ENCODE measurements at regions not wholly inside any gene's neighbourhood (a gene's known extent, or its start where the extent isn't known, plus 50 kb on each side); places are given as distances from the start of the nearest gene placed in this dataset.
A peak's percentile ranks its signal among the peaks of the same experiment; 100 is the strongest.

DNA sequence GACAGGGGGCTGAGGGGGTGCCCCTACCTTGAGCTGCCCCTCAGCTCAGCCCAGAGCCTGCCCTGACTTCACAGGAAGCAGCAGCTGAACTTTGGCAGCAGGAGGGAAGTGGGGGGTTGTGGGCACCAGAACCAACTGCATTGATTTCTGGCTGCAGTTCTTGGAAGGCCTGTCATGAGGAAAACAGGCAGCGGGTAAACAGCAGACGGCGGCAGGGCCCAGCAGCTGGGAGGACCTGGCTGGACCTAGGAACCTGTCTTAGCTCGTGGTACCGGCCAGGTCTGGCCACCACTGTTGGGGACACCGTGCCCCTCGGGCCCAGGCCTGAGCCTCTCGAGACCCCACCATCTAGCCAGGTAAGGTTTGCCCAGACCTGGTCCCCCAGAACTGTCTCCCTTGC lies 154.2 kb upstream of the MYL2 start:
- DNase-seq = no peak

DNA sequence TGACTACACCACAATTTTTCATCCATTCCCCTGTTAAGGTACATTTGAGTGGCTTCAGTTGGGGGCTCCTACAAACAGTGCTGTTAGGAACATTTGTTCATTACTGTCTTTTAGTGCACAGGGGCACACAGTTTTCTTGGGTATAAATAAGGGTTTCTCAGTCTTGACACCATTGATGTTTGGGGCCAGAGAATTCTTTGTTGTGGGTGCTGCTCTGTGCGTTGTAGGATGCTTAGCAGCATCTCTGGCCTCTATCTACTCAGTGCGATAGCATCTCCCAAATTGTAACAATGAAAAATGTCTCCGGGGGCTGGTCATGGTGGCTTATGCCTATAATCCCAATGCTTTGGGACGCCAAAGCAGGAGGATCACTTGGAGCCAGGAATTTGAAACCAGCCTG lies 153.0 kb upstream of the MYL2 start:
- DNase-seq = no peak

DNA sequence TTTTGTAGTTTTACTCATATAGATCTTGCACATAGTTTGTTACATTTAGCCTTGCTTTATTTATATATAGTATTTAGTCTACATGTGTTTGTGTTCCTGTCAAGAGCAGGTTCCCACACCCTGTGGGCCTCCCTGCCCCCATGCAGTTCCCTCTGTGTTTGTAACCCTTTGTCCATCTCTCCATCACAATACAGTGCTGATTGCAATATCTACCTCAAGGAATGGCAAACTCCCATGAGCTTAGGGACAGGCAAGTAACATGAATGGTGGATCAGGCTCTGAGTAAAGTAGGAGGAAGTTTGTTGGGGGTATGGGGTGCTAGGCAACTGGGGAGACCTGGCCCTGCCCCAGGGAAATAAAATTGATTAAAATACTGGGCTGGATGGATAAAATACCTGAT lies 151.9 kb upstream of the MYL2 start:
- DNase-seq = no peak

DNA sequence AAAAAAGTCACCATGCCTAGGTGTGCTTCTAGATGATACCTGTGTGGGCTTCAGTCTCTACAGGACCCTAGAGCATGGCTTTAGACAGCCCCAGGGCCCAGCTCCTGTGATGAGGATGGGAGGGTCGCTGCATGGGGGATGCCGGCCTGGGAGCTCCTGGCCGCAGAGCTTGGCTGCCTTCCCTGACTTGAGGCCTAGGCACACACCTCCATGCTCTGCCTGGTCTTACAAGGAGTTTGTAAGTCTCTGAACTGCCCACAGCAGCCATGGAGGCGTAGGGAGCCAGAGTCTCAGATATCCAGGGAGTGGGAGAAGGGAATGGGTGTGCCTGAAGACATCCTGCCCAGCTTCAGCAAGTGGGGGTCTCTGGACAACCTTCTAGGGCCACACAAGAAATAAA lies 149.5 kb upstream of the MYL2 start:
- DNase-seq = no peak

DNA sequence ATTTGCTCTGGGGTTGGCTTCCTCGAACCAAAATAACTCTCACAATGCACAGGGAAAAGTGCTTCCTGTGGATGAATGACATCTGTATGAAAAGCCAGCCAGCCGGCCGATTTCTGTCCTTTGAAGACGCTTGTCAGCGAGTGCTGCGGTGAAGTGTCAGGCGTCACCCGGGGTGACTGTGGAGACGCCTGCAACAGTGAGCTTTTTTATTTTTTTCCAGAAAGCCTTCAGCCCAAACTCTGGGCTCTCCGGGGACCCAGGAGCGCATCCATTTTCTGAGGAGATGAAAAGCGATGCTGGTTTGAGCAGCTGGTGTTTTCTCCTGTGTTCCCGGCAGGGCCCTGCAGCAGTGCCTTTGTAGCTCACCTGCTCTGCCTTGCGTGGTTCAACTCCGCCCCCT lies 147.9 kb upstream of the MYL2 start:
- no peak for DNase-seq

DNA sequence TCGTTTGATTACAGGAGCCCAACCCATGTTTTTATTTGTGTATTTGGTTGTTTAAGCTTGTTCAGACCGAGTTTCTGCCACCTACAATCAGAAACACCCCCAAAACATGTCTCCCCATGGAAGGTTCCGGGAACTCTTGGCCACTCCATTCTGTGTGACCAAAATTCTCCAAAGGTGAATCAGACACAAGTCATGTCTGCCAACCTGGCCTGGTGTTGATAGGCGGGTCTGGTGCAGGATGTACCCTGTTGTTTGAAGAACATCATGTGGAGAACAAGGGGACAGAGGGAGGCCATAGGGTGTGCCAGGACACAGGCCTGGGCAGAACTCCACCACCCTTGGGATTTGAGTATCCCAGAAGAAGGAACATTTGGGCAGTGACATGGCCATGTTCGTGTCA lies 147.1 kb upstream of the MYL2 start:
- no peak for DNase-seq

DNA sequence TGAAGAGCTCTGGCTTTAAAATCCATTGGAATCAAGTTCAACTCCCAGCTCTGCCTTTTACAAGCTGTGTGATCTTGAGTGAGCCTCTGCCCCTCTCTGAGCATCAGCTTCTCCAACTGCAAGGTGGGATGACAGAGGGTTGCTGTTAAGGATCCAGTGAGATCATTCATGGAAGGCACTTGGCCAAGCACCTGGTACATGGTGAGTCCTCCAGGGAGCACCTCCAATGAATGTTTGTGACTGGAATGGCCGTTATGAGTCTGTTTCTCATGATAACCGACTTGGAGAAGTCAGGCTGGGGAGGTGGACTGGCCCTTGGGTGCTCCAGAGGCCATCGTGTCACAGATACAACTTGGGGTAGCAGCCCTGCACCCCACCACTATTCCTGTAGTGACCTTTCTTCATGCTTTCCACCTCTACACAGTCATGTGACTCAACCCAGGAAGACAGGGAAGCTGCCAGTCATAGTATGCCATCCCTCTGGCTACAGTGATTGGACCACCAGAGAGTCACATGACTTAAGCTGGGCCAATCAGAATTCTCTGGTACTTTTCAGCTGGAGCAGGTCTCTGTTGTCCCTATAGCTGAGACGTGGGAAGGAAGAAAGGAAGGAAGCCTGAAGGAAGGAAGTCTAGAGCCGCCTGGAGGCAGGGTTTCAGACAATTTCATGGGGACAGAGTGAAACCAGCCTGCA lies 146.5 kb upstream of the MYL2 start:
- peak; percentile 6 for DNase-seq

DNA sequence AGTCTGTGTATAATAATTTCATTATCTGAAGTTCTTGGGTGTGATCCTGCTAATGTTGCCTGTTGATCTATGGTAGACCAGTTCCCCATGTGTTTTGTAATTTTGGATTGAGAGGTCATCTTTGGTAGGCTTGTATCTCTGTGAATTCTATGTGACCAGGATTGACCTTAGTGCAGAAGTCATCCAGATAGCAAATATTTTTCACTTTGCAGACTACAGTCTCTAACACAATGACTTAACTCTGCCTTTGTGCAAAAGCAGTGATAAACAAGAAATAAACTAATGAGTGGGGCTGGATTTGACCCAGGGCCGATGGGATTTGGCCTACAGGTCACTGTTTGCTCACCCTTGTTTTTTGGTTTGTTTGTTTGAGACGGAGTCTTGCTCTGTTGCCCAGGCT lies 144.6 kb upstream of the MYL2 start:
- DNase-seq = no peak

DNA sequence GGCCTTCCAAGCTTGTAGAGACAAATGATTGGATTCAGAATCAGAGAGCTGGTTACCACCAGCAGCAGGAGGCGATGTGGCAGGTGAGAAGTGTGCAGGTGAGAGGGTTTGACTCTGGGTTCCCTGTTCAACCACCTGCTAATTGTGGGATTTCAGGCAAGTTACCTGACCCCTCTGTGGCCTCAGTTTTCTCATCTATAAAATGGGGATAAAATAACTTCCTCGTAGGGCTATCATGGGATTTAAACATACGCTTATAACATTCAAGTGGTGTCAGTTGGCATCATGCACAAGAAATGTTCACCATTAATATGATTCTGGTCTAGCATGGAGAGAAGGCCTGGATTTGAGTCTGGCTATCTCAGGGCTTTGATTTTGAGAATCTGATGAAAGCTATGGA lies 143.8 kb upstream of the MYL2 start:
- DNase-seq = no peak

DNA sequence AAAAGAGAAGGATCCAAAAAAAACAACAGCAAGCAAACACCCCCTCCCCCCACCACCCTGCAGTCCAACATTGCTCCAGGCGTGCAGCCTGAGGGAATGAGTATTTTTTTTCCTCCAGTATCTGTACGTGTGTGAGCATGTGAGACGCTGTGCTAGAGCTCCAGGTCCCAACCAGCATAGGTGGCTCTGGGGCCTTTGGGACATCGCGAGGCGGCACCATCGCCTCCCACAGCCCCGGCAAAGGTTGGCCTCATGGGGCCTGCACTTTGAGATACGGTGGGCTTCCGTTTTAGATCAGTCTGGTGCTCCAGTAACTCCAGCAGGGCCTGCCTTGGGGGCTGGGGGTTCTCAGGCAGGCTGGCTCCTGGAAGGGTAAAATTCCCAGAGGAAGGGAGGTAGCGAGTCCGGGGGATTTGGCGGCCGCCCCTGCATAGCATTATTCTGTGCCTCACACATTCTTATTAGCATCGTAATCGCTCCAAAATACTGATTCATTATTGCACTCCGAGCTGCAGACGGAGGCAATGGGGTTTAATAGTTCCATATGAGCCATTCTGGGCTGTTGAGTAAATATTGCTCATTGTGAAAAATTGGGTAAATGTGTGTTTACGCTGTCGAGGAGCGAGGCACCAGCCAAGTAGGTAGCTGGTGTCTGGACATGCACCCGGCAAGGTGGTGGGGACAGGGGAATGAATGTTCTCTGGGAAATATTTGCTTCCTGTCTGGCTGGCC lies 143.1 kb upstream of the MYL2 start:
- no peak for DNase-seq

DNA sequence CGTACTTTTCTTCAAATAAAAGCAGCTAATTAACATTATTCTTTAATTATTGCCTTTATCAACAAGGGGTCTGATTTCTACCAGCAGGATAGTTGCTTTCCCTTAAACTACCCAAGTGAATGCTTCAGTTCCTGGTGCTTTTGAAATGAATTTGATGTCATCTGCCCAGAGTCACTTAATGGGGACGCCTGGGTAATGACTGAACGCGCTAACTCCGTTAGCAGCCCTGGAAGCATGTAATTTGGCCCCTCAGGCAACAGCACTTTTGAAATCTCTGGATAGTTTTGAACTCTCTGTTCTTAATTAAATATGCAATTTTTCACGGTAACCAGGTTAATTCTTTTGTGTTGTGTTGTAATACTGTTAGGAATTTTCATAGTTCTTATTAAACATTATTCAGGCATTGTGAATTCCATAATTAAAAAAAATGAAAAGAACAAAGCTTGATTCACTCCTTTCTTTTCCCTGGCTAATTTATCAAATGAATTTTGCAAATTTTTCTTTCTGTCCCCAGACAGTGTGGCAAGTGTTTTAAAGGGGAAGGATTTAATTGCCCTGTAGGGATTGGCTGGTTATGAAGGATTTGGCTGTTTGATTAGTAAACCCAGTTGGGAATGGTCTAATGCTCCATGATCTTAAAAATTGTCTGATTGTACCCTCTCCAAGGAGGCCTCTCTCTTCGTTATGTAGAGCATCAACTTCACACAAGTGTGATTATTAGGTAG lies 137.5 kb upstream of the MYL2 start:
- no peak for DNase-seq

DNA sequence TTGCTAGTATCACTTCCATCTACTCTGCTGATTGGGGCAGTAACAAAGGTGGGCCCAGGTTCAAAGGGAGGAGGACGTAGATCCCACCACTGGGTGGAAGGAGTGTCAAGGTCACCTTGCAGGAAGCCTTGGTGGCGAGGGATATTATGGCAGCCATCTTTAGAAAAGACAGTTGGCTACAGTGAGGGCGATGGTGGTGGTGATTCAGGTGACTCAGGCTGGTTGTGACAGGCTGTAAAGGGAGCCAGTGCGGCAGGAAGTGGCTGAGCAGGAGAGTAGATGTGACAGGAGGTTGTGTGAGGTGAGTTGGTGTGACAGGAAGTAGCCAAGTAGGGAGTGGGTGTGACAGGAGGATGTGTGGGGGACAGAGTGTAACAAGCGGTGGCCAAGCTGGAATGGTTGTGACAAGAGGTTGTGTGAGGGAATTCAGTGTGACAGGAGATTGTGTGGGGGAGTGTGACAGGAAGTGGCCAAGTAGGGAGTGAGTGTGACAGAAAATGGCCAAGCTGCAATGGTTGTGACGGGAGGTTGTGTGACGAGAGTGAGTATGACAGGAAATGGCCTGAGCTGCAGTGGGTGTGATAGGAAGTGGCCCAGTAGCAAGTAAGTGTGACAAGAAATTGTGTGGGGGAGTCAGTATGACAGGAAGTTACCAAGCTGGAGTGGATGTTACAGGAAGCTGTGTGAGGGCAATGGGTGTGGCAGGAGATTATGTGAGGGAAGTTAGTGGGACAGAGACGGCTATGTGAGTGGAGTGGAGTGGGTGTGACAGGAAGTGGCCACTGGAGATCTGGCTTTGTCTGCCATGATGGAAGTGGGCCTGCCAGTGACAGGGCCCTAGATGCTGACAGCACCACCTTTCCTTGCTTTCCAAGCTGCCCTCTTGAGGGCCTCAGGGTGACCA lies 136.5 kb upstream of the MYL2 start:
- peak; percentile 80 for DNase-seq

DNA sequence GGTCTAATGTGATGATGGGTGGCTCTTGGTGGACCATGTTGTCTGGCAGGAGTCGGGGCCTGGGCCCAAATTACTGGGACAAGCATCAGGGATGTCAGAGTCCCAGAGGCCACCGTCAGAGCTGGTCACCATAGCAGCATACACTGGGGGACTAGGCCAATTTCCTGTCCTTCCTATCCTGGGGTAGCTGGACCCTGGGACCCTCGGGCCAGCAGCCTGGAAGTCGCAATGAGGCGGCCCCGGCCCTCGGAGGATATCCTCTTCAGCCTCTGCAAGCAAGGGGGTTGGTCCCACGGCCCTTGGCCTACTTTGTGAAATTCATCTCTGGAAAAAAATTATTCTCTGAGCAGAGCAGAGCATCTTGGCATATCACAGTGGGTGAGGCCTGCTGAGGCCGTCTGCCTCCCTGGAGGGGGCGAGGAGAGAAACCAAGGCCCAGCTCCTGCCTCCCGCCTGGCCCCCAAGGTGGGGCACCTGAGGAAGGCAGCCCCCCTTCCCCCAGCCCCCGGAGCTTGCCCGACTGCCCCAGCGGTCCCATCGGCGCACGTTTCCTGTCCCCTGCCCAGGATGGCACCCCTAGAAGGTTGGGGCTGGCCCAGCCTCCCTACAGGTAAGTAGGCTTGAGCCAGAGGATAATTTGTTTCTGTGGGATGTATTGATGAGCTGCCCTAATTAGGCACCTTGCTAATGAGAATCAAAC lies 135.0 kb upstream of the MYL2 start:
- DNase-seq = no peak

DNA sequence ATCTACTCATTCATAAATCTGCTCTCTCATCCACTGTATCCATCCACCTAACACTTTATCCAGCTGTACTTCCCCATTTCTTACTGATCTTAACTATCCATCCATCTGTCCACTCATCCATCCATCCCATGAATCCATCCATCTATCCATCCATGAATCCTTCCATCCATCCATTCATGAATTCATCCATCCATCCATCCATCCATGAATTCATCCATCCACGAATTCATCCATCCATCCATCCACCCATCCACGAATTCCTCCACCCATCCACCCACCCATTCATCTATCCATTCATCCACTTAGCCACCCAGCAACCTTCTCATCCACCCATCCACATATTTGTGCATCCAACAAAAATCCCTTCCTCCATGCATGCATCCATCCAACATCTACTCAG lies 128.6 kb upstream of the MYL2 start:
- no peak for DNase-seq

DNA sequence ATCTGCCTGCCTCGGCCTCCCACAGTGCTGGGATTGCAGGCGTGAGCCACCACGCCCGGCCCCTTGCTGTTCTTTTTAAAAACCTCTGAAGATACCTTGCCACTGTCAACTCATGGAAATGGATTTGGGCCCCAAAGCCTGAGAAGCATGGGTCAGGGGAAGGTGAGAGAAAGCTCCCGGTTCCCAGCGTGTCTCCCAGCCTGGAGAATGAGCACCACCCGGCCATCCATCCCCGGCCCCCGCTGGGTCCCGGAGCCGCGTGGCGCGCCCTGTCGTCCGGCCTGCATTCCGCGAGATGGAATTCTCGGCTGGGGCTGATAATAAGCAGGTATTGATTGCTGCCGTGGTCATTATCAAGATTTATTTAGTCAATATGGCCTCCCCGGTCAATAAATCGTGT lies 126.5 kb upstream of the MYL2 start:
- DNase-seq = no peak

DNA sequence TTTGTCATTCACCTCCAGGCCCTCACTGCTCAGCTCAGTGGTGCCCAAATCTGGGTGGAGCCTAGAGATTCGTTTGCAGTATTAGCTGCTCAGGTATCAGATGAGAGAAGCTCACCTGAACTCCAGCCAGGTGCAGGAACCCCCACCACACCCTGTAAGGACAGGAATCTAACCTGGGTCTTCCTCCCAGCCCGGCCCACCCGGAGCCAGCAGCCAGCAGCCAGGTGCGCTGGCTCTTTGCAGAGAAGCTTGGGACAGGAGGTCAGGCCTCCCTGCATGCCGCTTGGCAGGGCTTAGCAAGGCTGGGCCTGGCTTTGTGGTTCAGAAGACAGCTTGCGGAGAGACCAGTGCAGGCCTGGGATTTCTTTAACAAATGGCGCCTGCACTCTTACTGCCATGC lies 125.6 kb upstream of the MYL2 start:
- DNase-seq = no peak

DNA sequence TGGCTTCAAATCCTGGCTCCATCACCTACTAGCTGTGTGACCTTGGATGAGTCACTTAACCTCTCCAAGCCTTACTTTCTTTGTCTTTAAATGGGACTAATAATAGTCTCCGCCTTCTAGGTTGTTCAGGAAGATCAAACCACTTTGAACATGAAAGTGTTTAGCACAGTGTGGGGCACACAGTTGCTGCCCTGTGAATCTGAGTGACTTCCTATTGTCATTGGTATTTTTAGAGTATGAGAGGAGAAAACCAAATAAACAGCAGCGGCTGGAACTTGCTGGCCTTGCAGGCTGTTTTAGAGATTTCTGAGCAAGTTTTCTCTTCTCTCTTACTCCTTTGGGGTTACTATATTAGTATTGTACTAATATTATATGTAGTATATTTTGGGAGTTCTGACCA lies 120.7 kb upstream of the MYL2 start:
- no peak for DNase-seq

DNA sequence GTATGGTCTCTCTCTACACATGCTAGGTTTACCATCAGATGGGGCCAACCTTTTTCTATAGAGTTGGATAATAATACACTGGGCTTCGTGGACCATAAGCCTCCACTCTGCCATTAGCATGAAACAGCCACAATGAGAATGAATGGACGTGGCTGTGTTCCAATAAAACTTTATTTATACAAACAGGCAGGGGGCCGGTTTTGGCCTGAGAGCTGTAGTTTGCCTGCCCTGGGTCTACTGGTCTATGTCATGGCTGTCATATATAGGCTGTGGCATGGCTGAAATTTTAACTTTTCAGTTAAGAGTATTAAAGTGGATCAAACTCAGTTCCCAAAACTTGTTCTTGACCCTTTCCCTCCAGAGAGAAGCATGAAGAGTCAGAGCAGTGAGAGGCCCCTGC lies 120.3 kb upstream of the MYL2 start:
- no peak for DNase-seq

DNA sequence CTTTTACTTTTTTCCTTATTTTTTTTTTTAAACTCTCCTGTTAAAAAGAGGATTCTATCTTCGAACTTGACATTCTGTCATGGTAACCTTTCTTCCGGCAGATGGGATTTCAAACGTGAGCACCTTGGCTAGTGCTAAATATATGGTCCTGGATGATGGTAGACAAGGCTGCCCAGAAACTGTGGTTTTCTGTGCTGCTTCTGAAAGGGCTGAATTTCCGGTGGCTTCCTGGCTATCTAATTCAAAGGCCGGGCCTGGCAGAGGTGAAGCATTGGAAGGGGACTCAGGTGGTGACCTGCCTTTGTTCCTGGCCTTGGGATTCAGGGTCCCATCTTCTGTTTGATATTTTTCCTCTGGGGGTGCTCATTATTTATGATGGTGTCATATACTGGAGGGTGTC lies 118.6 kb upstream of the MYL2 start:
- no peak for DNase-seq

DNA sequence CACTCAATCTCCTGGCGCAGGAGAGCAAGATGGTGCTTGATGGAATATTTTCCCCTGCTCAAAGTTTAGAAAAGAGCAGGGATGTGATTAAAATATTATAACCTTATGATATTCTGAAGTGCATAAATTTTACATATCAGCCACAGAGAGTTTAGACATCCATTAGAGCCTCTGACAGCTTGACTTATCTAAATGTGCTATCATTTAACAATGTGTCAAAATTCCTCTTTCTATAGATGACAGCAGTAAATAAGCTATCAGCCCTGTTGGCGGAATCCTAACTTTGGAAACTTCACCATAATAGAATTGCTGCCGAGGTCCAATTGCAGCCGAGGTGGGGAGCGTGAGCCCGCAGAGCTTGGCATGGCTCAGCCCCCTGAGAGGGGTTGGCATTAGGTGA lies 117.7 kb upstream of the MYL2 start:
- DNase-seq = no peak

DNA sequence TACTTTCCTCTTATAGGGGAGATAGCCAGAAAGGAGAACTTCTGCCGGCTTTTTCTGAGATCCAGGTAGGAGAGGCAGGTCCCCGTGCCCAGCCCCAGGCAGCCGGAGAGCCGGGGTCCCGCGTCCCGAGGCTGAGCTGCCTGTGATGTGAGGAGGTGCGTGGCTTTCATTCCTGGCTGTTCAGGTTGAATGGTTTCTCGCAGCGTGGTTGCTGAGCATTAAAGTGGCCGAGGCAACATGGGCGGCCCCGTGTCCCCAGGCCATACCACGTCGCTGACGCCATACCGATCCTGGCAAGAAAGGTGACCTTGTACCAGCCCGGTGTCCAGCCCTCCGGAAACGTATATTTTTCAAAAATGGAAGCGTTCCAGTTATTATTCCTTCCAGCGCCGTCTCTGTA lies 116.7 kb upstream of the MYL2 start:
- no peak for DNase-seq

DNA sequence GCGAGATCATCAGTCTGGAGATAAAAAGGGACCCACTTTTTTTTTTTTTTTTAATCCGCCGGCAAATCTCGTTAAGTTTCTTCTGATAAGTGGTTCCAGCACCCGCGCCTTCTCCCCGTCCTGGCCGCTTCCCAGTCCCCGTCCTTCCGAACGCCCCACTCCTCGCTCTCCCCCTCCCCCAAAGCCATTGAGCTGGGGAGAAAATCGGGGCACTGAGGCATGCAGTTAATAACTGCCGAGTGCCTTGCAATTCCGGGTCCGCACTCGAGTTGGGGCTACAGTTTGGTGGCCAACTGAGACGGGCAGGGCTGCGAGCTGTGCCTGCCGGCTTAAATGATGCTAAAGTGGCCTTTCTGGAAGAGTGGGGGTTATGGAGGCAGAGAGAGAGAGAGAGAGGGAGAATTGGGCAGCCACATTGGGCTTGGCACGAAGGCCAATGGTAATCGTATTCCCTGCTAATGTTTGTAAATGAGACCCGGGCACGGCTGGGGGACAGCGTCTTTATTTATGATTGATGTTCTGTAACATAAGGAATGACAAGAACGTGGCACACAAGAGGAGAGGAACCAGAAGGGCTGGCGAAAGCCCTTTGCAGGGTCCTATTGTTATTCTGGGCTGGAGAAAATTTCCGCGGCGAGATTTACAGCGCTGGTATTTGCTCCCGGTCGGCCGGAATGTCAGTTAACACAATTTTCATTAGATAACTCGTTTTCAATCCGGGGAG lies 115.4 kb upstream of the MYL2 start:
- no peak for DNase-seq
